ENCODE measurements at regions not wholly inside any gene's neighbourhood (a gene's known extent, or its start where the extent isn't known, plus 50 kb on each side); places are given as distances from the start of the nearest gene placed in this dataset.

- intact Hi-C loops (cut with DNase I; ENCODE audit: low total_unique reads): no loop called here
- 88 to 98% (median 92%) methylated on average over 4 of the region's 4 CpGs for WGBS, 5 donors
- Histone ChIP-seq H3K27ac (no peak overlapping the region), H3K4me3 (no peak overlapping the region), H3K36me3 (no peaks in the 10 kb centered on the region), H3K27me3 (replicated peaks in 1 of 7) (no peaks in the 10 kb centered on the region), H3K4me1 (no peaks in the 10 kb centered on the region), H3K9me3 (peaks cover 6 to 34% (median 25%) of the 10 kb centered on the region in 8 donors)
- TF ChIP-seq POLR2A (IDR thresholded peaks at IDR 0.05) (no peak), POLR2AphosphoS5 (IDR thresholded peaks at IDR 0.05) (no peak), CTCF (IDR thresholded peaks at IDR 0.05 in 8 of 11, conservative IDR thresholded peaks at IDR 0.05 in 3 of 11) (no peak)
- DNase-seq: no peak
Measured at GRCh38 chr5:124203303-124203702, 543.1 kb downstream of the ZNF608 start.

DNA sequence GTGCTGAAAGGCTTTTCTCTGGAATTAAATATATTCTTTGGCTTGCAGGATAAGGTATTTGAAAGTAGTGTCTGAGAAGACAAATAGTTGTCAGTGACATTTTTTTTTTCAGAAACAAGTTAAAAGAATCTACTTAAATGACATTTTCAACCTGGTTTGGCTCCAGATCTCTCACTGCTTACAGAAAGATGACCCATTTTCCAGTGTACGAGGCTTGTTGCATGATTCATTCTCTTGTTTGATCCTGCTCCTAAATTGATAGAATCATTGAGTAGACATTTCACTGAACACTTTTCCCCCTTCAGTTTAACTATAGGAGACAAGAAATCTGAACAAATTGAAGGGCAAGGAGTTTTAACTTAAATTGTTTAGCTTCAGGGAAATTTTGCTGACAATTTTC is 546.1 kb downstream of the ZNF608 start:
- H3K4me3 ChIP-seq: no peak overlapping the region
- no peaks in the 10 kb centered on the region for H3K4me1 ChIP-seq
- H3K27me3 ChIP-seq (replicated peaks in 1 of 7): no peaks in the 10 kb centered on the region
- no peak overlapping the region for H3K27ac ChIP-seq
- H3K36me3 ChIP-seq: no peaks in the 10 kb centered on the region
- peaks cover 6 to 34% (median 25%) of the 10 kb centered on the region in 8 donors for H3K9me3 ChIP-seq
- no peak for DNase-seq
- intact Hi-C loops (cut with DNase I; ENCODE audit: low total_unique reads): no loop called here
- no peak for TF ChIP-seq CTCF (IDR thresholded peaks at IDR 0.05 in 8 of 11, conservative IDR thresholded peaks at IDR 0.05 in 3 of 11)
- no peak for TF ChIP-seq POLR2AphosphoS5 (IDR thresholded peaks at IDR 0.05)
- WGBS, 5 donors: 60 to 89% (median 73%) methylated on average over 1 of the region's 1 CpG

DNA sequence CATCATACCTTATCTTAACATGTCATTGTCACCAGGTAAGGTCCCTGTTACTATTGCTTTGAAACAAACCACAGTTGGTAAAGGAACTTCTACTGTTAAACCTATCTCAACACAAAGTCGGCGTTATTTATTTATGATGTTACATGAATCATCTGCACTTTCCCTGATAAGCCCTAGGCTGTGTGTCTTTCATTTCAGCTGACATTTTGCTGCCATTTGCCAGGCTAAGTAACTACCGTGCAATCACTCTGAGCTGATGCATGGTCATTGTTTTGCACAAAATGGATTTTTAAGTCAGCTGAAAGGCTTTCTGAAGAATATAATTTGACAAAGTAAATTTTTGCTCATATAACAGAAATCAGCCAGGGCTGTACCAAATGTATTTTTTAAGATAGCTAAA is 546.5 kb downstream of the ZNF608 start:
- H3K27me3 ChIP-seq (replicated peaks in 1 of 7): no peaks in the 10 kb centered on the region
- H3K4me3 ChIP-seq: no peak overlapping the region
- H3K9me3 ChIP-seq: peaks cover 6 to 31% (median 25%) of the 10 kb centered on the region in 8 donors
- no peak for DNase-seq
- no peaks in the 10 kb centered on the region for H3K4me1 ChIP-seq
- no peak for TF ChIP-seq POLR2AphosphoS5 (IDR thresholded peaks at IDR 0.05)
- WGBS, 5 donors: 57 to 91% (median 89%) methylated on average over 3 of the region's 3 CpGs
- H3K36me3 ChIP-seq: no peaks in the 10 kb centered on the region
- no peak overlapping the region for H3K27ac ChIP-seq
- intact Hi-C loops (cut with DNase I; ENCODE audit: low total_unique reads): no loop called here

DNA sequence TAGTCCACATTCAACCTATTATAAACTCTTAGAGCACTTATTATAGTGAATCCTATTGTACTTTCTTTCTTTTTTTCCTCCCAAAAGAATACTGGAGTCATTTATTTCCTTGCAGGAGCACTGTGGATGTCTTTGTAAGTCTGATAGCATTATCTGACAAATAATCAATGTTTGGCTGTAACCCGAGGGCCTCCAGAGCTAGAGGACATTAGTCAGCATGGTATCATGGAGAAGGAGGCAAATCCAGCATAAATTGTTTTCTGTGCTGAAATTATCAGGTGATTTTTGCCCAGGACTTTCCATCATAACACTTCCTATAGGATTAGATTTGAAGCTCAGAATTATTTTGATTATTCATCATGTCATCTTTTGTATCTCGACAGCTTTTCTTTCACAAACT is 551.0 kb downstream of the ZNF608 start:
- TF ChIP-seq POLR2A (IDR thresholded peaks at IDR 0.05): no peak
- TF ChIP-seq CTCF (IDR thresholded peaks at IDR 0.05 in 8 of 11, conservative IDR thresholded peaks at IDR 0.05 in 3 of 11): no peak
- TF ChIP-seq POLR2AphosphoS5 (IDR thresholded peaks at IDR 0.05): no peak
- no peak for DNase-seq
- intact Hi-C loops (cut with DNase I; ENCODE audit: low total_unique reads): no loop called here
- Histone ChIP-seq H3K4me1 (no peaks in the 10 kb centered on the region), H3K9me3 (no peaks in the 10 kb centered on the region), H3K27ac (no peak overlapping the region), H3K27me3 (replicated peaks in 1 of 7) (no peaks in the 10 kb centered on the region), H3K4me3 (no peak overlapping the region), H3K36me3 (no peaks in the 10 kb centered on the region)
- WGBS, 5 donors: 84 to 93% (median 91%) methylated on average over 2 of the region's 2 CpGs

- WGBS, 5 donors: 90 to 96% (median 91%) methylated on average over 7 of the region's 7 CpGs
- no peaks in the 10 kb centered on the region for H3K36me3 ChIP-seq
- TF ChIP-seq POLR2AphosphoS5 (IDR thresholded peaks at IDR 0.05): no peak
- no peak for TF ChIP-seq CTCF (IDR thresholded peaks at IDR 0.05 in 8 of 11, conservative IDR thresholded peaks at IDR 0.05 in 3 of 11)
- no peak for TF ChIP-seq POLR2A (IDR thresholded peaks at IDR 0.05)
- DNase-seq: no peak
- H3K4me3 ChIP-seq: no peak overlapping the region
- no peaks in the 10 kb centered on the region for H3K9me3 ChIP-seq
- no peak overlapping the region for H3K27ac ChIP-seq
- H3K27me3 ChIP-seq (replicated peaks in 1 of 7): no peaks in the 10 kb centered on the region
- intact Hi-C loops (cut with DNase I; ENCODE audit: low total_unique reads): no loop called here
- no peaks in the 10 kb centered on the region for H3K4me1 ChIP-seq
Measured at GRCh38 chr5:124194282-124194681, 552.2 kb downstream of the ZNF608 start.

Data from spleen (tissue), 11 donors.